IMR-90 (cell line): ENCODE measurements at regions not wholly inside any gene's neighbourhood (a gene's known extent, or its start where the extent isn't known, plus 50 kb on each side); places are given as distances from the start of the nearest gene placed in this dataset.

Experiments used
- MAZ ChIP-seq: IDR thresholded peaks from 2 replicates; pipeline ENCODE4 v1.6.1; 2012; ENCODE audit warnings: low read depth, mild to moderate bottlenecking, low read length, improper control_type of control experiment, moderate library complexity, borderline replicate concordance
- POLR2A ChIP-seq: IDR thresholded peaks from 2 replicates; pipeline ENCODE4 v1.6.1; 2012; ENCODE audit warnings: mild to moderate bottlenecking, low read depth, low read length
- TF ChIP-seq, protein P1 (sequence below): conservative IDR thresholded peaks from 2 replicates; pipeline ENCODE4 v1.5.1; 2012; ENCODE audit warnings: mild to moderate bottlenecking, low read depth, low read length, improper control_type of control experiment

DNA sequence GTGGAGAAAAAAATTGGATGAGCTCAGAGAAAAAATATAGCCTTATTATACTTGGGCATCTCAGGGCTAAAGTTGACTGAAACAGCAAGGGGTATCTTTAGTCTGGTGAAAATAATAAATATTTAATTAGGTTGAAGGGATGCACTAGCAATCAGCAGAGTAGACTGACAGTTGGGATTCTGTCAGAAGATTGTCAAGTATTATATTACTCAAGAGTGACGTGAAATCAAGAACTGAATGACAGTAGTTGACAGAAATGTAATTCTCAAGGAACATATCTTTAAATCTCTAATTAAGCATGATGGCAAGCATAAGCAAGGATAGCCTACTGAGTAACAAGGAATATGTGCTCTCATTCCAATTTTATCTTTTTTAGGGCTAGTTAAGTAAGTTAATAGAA is 1301.1 kb downstream of the DSC3 start:
- TF ChIP-seq, protein P1, sequence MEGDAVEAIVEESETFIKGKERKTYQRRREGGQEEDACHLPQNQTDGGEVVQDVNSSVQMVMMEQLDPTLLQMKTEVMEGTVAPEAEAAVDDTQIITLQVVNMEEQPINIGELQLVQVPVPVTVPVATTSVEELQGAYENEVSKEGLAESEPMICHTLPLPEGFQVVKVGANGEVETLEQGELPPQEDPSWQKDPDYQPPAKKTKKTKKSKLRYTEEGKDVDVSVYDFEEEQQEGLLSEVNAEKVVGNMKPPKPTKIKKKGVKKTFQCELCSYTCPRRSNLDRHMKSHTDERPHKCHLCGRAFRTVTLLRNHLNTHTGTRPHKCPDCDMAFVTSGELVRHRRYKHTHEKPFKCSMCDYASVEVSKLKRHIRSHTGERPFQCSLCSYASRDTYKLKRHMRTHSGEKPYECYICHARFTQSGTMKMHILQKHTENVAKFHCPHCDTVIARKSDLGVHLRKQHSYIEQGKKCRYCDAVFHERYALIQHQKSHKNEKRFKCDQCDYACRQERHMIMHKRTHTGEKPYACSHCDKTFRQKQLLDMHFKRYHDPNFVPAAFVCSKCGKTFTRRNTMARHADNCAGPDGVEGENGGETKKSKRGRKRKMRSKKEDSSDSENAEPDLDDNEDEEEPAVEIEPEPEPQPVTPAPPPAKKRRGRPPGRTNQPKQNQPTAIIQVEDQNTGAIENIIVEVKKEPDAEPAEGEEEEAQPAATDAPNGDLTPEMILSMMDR: no peak
- TF ChIP-seq MAZ: no peak
- TF ChIP-seq POLR2A: no peak
